DOHH2 (cell line): ENCODE measurements at regions not wholly inside any gene's neighbourhood (a gene's known extent, or its start where the extent isn't known, plus 50 kb on each side); places are given as distances from the start of the nearest gene placed in this dataset.

Experiments used
- H3F3A ChIP-seq: fragments of 200-600 bp; sonication (generic), shearing (Covaris generic); 2 replicates; pipeline ENCODE4 v1.6.0; 2016; ENCODE audit warnings: antibody characterized with exemption, mild to moderate bottlenecking; ENCODE audit not compliant: control insufficient read depth, insufficient read depth
- H3K27ac ChIP-seq: fragments of 200-600 bp; sonication (generic); 2 replicates; pipeline ENCODE4 v1.5.1; 2014; ENCODE audit warnings: low read depth, mild to moderate bottlenecking, low read length, moderate library complexity
- H3K27me3 ChIP-seq: fragments of 200-600 bp; sonication (generic); 2 replicates; pipeline ENCODE4 v1.6.1; 2014; ENCODE audit warnings: mild to moderate bottlenecking, low read length, mixed read lengths; ENCODE audit not compliant: control insufficient read depth
- H3K36me3 ChIP-seq: fragments of 200-600 bp; sonication (generic); 2 replicates; pipeline ENCODE4 v1.6.1; 2014; ENCODE audit warnings: mild to moderate bottlenecking, low read length, moderate library complexity, mixed read lengths; ENCODE audit not compliant: control insufficient read depth
- H3K4me1 ChIP-seq: fragments of 200-600 bp; sonication (generic); 2 replicates; pipeline ENCODE4 v1.6.1; 2014; ENCODE audit warnings: mild to moderate bottlenecking, low read length, mixed read lengths; ENCODE audit not compliant: control insufficient read depth
- H3K4me2 ChIP-seq: fragments of 200-600 bp; sonication (generic); 2 replicates; pipeline ENCODE4 v1.6.0; 2014; ENCODE audit warnings: mild to moderate bottlenecking, low read length, moderate library complexity
- H3K4me3 ChIP-seq: fragments of 200-600 bp; sonication (generic); 2 replicates; pipeline ENCODE4 v1.5.1; 2014; ENCODE audit warnings: mild to moderate bottlenecking, low read length, mixed read lengths
- H3K79me2 ChIP-seq: fragments of 200-600 bp; sonication (generic); 2 replicates; pipeline ENCODE4 v1.6.1; 2014; ENCODE audit warnings: mild to moderate bottlenecking, low read length, mixed read lengths; ENCODE audit not compliant: control insufficient read depth
- H3K9me2 ChIP-seq: fragments of 200-600 bp; sonication (generic); replicated peaks from 2 replicates; pipeline ENCODE4 v1.6.1; 2014; ENCODE audit warnings: mild to moderate bottlenecking, low read length, mixed read lengths; ENCODE audit not compliant: control insufficient read depth
- H3K9me3 ChIP-seq: fragments of 200-600 bp; sonication (generic); 2 replicates; pipeline ENCODE4 v1.6.1; 2014; ENCODE audit warnings: antibody characterized with exemption, low read length, mixed read lengths; ENCODE audit not compliant: control insufficient read depth, insufficient read depth
- H4K20me1 ChIP-seq: fragments of 200-600 bp; sonication (generic); 2 replicates; pipeline ENCODE4 v1.6.0; 2014; ENCODE audit warnings: low read depth, mild to moderate bottlenecking, antibody characterized with exemption, low read length, moderate library complexity; ENCODE audit not compliant: control insufficient read depth, insufficient read depth
- EZH2phosphoT487 ChIP-seq: fragments of 200-600 bp; sonication (generic); IDR thresholded peaks from 2 replicates; pipeline ENCODE4 v1.6.1; 2017; ENCODE audit warnings: borderline replicate concordance, mild to moderate bottlenecking, antibody characterized with exemption, low read length, moderate library complexity, mixed read lengths
- TF ChIP-seq, protein P1 (sequence below): fragments of 200-600 bp; sonication (generic); IDR thresholded peaks from one replicate; pipeline ENCODE4 v1.5.1; 2014; ENCODE audit warnings: antibody characterized with exemption, mild to moderate bottlenecking, low read depth, low read length; ENCODE audit not compliant: poor library complexity, severe bottlenecking

DNA sequence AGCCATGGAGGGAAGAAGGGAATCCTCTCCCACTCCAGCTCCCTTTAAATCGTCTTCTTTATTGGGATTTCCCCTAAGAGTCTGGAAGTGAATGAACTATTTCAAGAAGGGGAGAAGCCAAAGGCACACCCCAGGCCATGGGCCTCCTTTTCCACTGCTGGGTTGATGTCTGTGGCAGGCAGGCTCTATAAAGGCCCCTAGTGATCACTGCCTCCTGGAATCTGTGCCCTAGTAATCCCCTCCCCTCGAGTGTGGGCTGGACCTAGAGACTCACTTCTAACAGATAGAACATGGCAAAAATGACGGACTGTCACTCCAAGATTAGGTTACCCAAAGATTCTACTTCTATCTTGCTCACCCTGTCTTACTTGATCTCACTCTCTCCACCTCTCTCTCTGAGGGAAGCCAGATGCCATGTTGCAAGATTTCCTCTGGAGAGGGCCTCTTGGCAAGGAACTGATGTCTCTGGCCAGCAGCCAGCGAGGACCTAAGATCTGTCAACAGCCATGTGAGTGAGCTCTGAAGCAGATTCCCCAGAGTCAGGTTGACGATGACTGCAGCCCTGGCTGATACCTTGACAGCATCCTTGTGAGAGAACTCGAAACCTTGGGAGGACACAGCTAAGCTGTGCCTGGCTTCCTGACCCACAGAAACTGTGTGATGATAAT is 444.8 kb downstream of the SOX6 start:
- Histone ChIP-seq H3K27me3 (no peaks in the 10 kb centered on the region), H4K20me1 (no peaks in the 10 kb centered on the region), H3K9me2 (no peaks in the 10 kb centered on the region), H3K79me2 (no peaks in the 10 kb centered on the region), H3K4me3 (no peak overlapping the region), H3K9me3 (peaks cover 4% of the 10 kb centered on the region; the same call in 1 of the 2 replicates), H3K27ac (no peak overlapping the region), H3K36me3 (no peaks in the 10 kb centered on the region), H3K4me1 (no peaks in the 10 kb centered on the region), H3F3A (no peaks in the 10 kb centered on the region), H3K4me2 (no peak overlapping the region)
- no peak for TF ChIP-seq EZH2phosphoT487
- TF ChIP-seq, protein P1, sequence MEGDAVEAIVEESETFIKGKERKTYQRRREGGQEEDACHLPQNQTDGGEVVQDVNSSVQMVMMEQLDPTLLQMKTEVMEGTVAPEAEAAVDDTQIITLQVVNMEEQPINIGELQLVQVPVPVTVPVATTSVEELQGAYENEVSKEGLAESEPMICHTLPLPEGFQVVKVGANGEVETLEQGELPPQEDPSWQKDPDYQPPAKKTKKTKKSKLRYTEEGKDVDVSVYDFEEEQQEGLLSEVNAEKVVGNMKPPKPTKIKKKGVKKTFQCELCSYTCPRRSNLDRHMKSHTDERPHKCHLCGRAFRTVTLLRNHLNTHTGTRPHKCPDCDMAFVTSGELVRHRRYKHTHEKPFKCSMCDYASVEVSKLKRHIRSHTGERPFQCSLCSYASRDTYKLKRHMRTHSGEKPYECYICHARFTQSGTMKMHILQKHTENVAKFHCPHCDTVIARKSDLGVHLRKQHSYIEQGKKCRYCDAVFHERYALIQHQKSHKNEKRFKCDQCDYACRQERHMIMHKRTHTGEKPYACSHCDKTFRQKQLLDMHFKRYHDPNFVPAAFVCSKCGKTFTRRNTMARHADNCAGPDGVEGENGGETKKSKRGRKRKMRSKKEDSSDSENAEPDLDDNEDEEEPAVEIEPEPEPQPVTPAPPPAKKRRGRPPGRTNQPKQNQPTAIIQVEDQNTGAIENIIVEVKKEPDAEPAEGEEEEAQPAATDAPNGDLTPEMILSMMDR = no peak

DNA sequence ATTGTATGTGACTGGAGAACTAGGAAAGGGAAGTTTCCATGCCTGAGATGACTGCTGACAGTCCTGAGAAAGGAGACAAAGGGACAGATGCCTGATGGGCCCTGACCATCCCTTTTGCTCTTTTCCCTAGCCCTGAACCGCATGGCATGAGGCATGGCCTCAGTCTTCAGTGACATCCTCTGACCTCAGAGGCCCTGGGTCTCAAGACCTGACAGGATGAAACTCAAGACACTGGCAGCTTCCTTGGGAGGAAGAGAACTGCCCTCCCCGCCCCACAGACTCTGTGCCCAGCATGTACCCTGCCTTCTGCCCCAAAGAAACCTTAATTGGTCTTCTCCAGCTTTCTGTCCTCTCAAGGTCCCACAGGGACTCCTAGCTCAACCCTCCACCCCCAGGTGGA is 444.1 kb downstream of the SOX6 start:
- no peaks in the 10 kb centered on the region for H3F3A ChIP-seq

DNA sequence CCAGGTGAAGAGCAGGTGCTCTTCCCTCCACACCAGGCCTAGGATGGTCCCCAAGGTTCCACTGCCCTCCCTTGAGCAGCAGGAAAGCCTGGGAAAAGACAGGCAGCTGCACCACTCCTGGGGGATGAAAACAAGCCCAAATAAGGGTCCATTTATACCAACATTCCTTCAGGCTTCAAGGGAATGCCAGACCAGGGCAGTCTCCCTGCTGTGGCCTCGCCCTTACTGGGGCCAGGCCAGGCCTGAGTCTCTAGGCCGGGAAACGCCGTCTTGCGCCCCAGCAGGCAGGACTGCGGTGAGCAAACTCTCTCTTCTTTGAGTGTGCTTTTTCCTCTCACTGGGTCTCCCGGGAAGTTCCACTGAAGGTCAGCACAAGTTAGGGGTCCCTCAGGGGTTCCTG is 443.5 kb downstream of the SOX6 start:
- H3K4me1 ChIP-seq = no peaks in the 10 kb centered on the region
- TF ChIP-seq, protein P1 = no peak
- no peak for TF ChIP-seq EZH2phosphoT487
- H3K36me3 ChIP-seq = no peaks in the 10 kb centered on the region
- no peaks in the 10 kb centered on the region for H3K9me2 ChIP-seq
- no peaks in the 10 kb centered on the region for H3K79me2 ChIP-seq
- no peak overlapping the region for H3K27ac ChIP-seq
- no peaks in the 10 kb centered on the region for H4K20me1 ChIP-seq
- H3K4me3 ChIP-seq = no peak overlapping the region
- no peak overlapping the region for H3K4me2 ChIP-seq
- no peaks in the 10 kb centered on the region for H3F3A ChIP-seq
- no peaks in the 10 kb centered on the region for H3K9me3 ChIP-seq
- H3K27me3 ChIP-seq = no peaks in the 10 kb centered on the region

More for the DNA sequence above, 444.1 kb downstream of the SOX6 start:
- H3K79me2 ChIP-seq = no peaks in the 10 kb centered on the region
- H3K27ac ChIP-seq = no peak overlapping the region
- no peaks in the 10 kb centered on the region for H3K27me3 ChIP-seq
- H4K20me1 ChIP-seq = no peaks in the 10 kb centered on the region
- H3K4me3 ChIP-seq = no peak overlapping the region
- H3K4me2 ChIP-seq = no peak overlapping the region
- H3K4me1 ChIP-seq = no peaks in the 10 kb centered on the region
- no peaks in the 10 kb centered on the region for H3K9me2 ChIP-seq
- no peaks in the 10 kb centered on the region for H3K36me3 ChIP-seq
- TF ChIP-seq, protein P1 = no peak
- TF ChIP-seq EZH2phosphoT487 = no peak
- no peaks in the 10 kb centered on the region for H3K9me3 ChIP-seq
